HCT116 (cell line): ENCODE measurements at regions not wholly inside any gene's neighbourhood (a gene's known extent, or its start where the extent isn't known, plus 50 kb on each side); places are given as distances from the start of the nearest gene placed in this dataset.
A peak's percentile ranks its signal among the peaks of the same experiment; 100 is the strongest.

Experiments
- ATAC-seq: fragments of 200-7000 bp; cut with Tn5 transposase; 2 replicates; pipeline ENCODE4 v1.9.1; 2020; ENCODE audit warnings: mild to moderate bottlenecking, moderate library complexity
- BruUV-seq: library from RNA; stranded (reverse); fragments of 400-500 nt; replicated peaks from 2 replicates; lab custom pipeline; 2021; lab: Mats Ljungman, UMichigan
- CTCF ChIA-PET: fragments of 300-600 bp; sonication (Branson Sonifier 250); formaldehyde crosslinking; loops from one replicate; lab custom pipeline; 2021; ENCODE audit warnings: antibody characterized with exemption; lab: Charles Lee
- POLR2A ChIA-PET: fragments of 300-600, 350-600 bp; sonication (Branson Sonifier 250); formaldehyde crosslinking; loops from one replicate; lab custom pipeline; 2021; ENCODE audit warnings: antibody characterized with exemption; lab: Charles Lee
- RAD21 ChIA-PET, 2 experiments: fragments of 300-600 bp; sonication (Branson Sonifier 250); formaldehyde crosslinking; loops; one replicate each; lab custom pipeline; 2023; ENCODE audit warnings: low total read pairs in 2 of 2; ENCODE audit not compliant: uncharacterized antibody in 2 of 2, unreplicated experiment in 2 of 2, low non-redundant PET in 1 of 2; lab: Charles Lee
- DNase-seq: peaks from one replicate; pipeline ENCODE4 v3.0.0-alpha.2; 2010; ENCODE audit warnings: low read depth, low spot score
- H2AFZ ChIP-seq: fragments of 200-600 bp; shearing (Covaris generic), sonication (generic); 2 replicates; pipeline ENCODE4 v1.6.1; 2017; ENCODE audit warnings: low read depth, mixed run types, mixed read lengths, antibody characterized with exemption, low read length; ENCODE audit not compliant: poor library complexity, severe bottlenecking
- H3K27ac ChIP-seq: 2 replicates; pipeline ENCODE4 v1.5.1; 2012; ENCODE audit warnings: low read depth, low read length
- H3K27me3 ChIP-seq: fragments of 200-600 bp; sonication (generic); 2 replicates; pipeline ENCODE4 v1.6.1; 2016; ENCODE audit warnings: mixed run types, low read length, mixed read lengths; ENCODE audit not compliant: insufficient read depth
- H3K36me3 ChIP-seq, 2 experiments: fragments of 200-500 bp in 1 of 2; fragments of 200-600 bp in 1 of 2; sonication (Bioruptor generic) in 1 of 2; sonication (generic) in 1 of 2; 2 replicates each; pipeline versions ENCODE4 v1.5.1 to v1.6.1; 2014 to 2016; ENCODE audit warnings: low read length in 2 of 2, inconsistent platforms in 1 of 2, mixed read lengths in 1 of 2, mixed run types in 1 of 2; ENCODE audit not compliant: insufficient read depth in 2 of 2, control insufficient read depth in 1 of 2
- H3K4me1 ChIP-seq, 2 experiments: fragments of 200-600 bp in 1 of 2; sonication (generic) in 1 of 2; 2 replicates each; pipeline versions ENCODE4 v1.5.1 to v1.6.1; 2012 to 2017; ENCODE audit warnings: low read length in 2 of 2, inconsistent platforms in 1 of 2, mild to moderate bottlenecking in 1 of 2, mixed read lengths in 1 of 2, mixed run types in 1 of 2, moderate library complexity in 1 of 2; ENCODE audit not compliant: insufficient read depth in 2 of 2, control insufficient read depth in 1 of 2
- H3K4me2 ChIP-seq: fragments of 200-600 bp; sonication (generic); 2 replicates; pipeline ENCODE4 v1.6.1; 2017; ENCODE audit warnings: mixed run types, low read length, mixed read lengths
- H3K4me3 ChIP-seq, 2 experiments: fragments of 200-600 bp in 1 of 2; sonication (generic) in 1 of 2; replicated peaks in 1 of 2; 2 replicates each; pipeline ENCODE4 v1.5.1; 2011 to 2016; ENCODE audit warnings: low read length in 2 of 2, control low read depth in 1 of 2, low read depth in 1 of 2, mild to moderate bottlenecking in 1 of 2, mixed read lengths in 1 of 2, mixed run types in 1 of 2
- H3K79me2 ChIP-seq: fragments of 200-600 bp; sonication (generic); 2 replicates; pipeline ENCODE4 v1.6.1; 2017; ENCODE audit warnings: mild to moderate bottlenecking, mixed run types, low read length, moderate library complexity, mixed read lengths; ENCODE audit not compliant: insufficient read depth
- H3K9ac ChIP-seq: fragments of 200-600 bp; sonication (generic); 2 replicates; pipeline ENCODE4 v1.6.1; 2016; ENCODE audit warnings: low read length, mixed read lengths
- H3K9me2 ChIP-seq: fragments of 200-600 bp; sonication (generic), shearing (Covaris generic); 2 replicates; pipeline ENCODE4 v1.6.1; 2017; ENCODE audit warnings: mixed run types, mild to moderate bottlenecking, moderate library complexity; ENCODE audit not compliant: insufficient read depth
- H3K9me3 ChIP-seq, 2 experiments: fragments of 200-500 bp in 1 of 2; fragments of 200-600 bp in 1 of 2; sonication (Bioruptor generic) in 1 of 2; sonication (generic) in 1 of 2; 2 replicates each; pipeline ENCODE4 v1.6.1; 2014 to 2017; ENCODE audit warnings: low read length in 2 of 2, mixed read lengths in 2 of 2, inconsistent platforms in 1 of 2, low read depth in 1 of 2, mild to moderate bottlenecking in 1 of 2, mixed run types in 1 of 2, moderate library complexity in 1 of 2; ENCODE audit not compliant: control insufficient read depth in 1 of 2, insufficient read depth in 1 of 2
- H4K20me1 ChIP-seq: fragments of 200-600 bp; sonication (generic), shearing (Covaris generic); 2 replicates; pipeline ENCODE4 v1.6.1; 2017; ENCODE audit warnings: mixed run types, mild to moderate bottlenecking, moderate library complexity; ENCODE audit not compliant: insufficient read depth
- CBX3 ChIP-seq: IDR thresholded peaks from 2 replicates; pipeline ENCODE4 v1.6.1; 2012; ENCODE audit warnings: low read depth
- CTCF ChIP-seq, 3 experiments: fragments of 200-600 bp in 1 of 3; sonication (generic) in 1 of 3; IDR thresholded peaks in 2 of 3; conservative IDR thresholded peaks in 1 of 3; 2 replicates each; pipeline ENCODE4 v1.5.1; 2012 to 2017; ENCODE audit warnings: low read depth in 2 of 3, low read length in 2 of 3, antibody characterized with exemption in 1 of 3, borderline replicate concordance in 1 of 3, control low read depth in 1 of 3, mild to moderate bottlenecking in 1 of 3, mixed read lengths in 1 of 3, mixed run types in 1 of 3, moderate library complexity in 1 of 3; ENCODE audit not compliant: insufficient read depth in 1 of 3
- FOSL1 ChIP-seq: IDR thresholded peaks from 2 replicates; pipeline ENCODE4 v1.6.1; 2012; ENCODE audit warnings: low read depth
- JUND ChIP-seq: IDR thresholded peaks from 2 replicates; pipeline ENCODE4 v1.6.1; 2012
- MAX ChIP-seq: IDR thresholded peaks from 2 replicates; pipeline ENCODE4 v1.6.1; 2012
- POLR2A ChIP-seq: IDR thresholded peaks from 2 replicates; pipeline ENCODE4 v1.7.0; 2011; ENCODE audit warnings: borderline replicate concordance; ENCODE audit not compliant: insufficient read depth, insufficient read length; ENCODE audit errors: extremely low read depth
- REST ChIP-seq: IDR thresholded peaks from 2 replicates; pipeline ENCODE4 v1.6.1; 2012; ENCODE audit warnings: low read depth
- SP1 ChIP-seq: IDR thresholded peaks from 2 replicates; pipeline ENCODE4 v1.6.1; 2012; ENCODE audit warnings: low read depth
- ZBTB33 ChIP-seq: IDR thresholded peaks from 2 replicates; pipeline ENCODE4 v1.6.1; 2011; ENCODE audit warnings: mild to moderate bottlenecking, low read length, moderate library complexity; ENCODE audit not compliant: insufficient replicate concordance; ENCODE audit errors: extremely low read depth
- intact Hi-C: fragments of 100-400 bp; cut with micrococcal nuclease; formaldehyde crosslinking; loops from 2 replicates; pipeline ENCODE4 v1.10.0; 2022

- no peak overlapping the region for H2AFZ ChIP-seq
- H3K9me2 ChIP-seq = no peaks in the 10 kb centered on the region
- H3K9ac ChIP-seq = no peak overlapping the region
- DNase-seq (no peak), ATAC-seq (no peak)
- no peaks in the 10 kb centered on the region for H4K20me1 ChIP-seq
- TF ChIP-seq FOSL1 = peak; percentile 16; the same call in 1 of the 2 replicates
- no peak for TF ChIP-seq REST
- TF ChIP-seq SP1 = 0 out of 2 replicates have a peak, but pooled peaks have one; percentile 17
- peak; percentile 33; the same call in 1 of the 2 replicates for TF ChIP-seq JUND
- H3K4me3 ChIP-seq = no peak overlapping the region
- H3K4me2 ChIP-seq = no peak overlapping the region
- no peaks in the 10 kb centered on the region for H3K9me3 ChIP-seq
- H3K27me3 ChIP-seq = no peaks in the 10 kb centered on the region
- RAD21 ChIA-PET = no interaction called here
- H3K36me3 ChIP-seq = no peaks in the 10 kb centered on the region
- intact Hi-C loops = no loop called here
- H3K79me2 ChIP-seq = no peaks in the 10 kb centered on the region
- H3K27ac ChIP-seq = no peak overlapping the region
- H3K4me1 ChIP-seq = peaks cover 0 to 10% of the 10 kb centered on the region in 2 experiments; a peak in 2 of 4 replicates
- BruUV-seq = no TSS peak
- POLR2A ChIA-PET = no interaction called here
- CTCF ChIA-PET = interaction anchor here (0.7 kb wide), 1 partner anchor 9 kb away, joined by 3 read pairs; no protein-coding TSS in a partner anchor
Observed at GRCh38 chr10:4331150-4331549, 494.9 kb upstream of the AKR1E2 start.

- no peaks in the 10 kb centered on the region for H3K9me2 ChIP-seq
- H2AFZ ChIP-seq = no peak overlapping the region
- ChIA-PET POLR2A (no interaction called here), RAD21 (no interaction called here), CTCF (interaction anchor here (0.7 kb wide), 1 partner anchor 9 kb away, joined by 3 read pairs; no protein-coding TSS in a partner anchor)
- no peak for DNase-seq
- no peaks in the 10 kb centered on the region for H3K27me3 ChIP-seq
- H3K27ac ChIP-seq = no peak overlapping the region
- no peaks in the 10 kb centered on the region for H3K9me3 ChIP-seq
- H3K36me3 ChIP-seq = no peaks in the 10 kb centered on the region
- no peak overlapping the region for H3K9ac ChIP-seq
- H3K4me3 ChIP-seq = no peak overlapping the region
- no TSS peak for BruUV-seq
- H4K20me1 ChIP-seq = no peaks in the 10 kb centered on the region
- no peaks in the 10 kb centered on the region for H3K79me2 ChIP-seq
- no peak overlapping the region for H3K4me2 ChIP-seq
- intact Hi-C loops = no loop called here
- H3K4me1 ChIP-seq = peaks cover 0 to 10% of the 10 kb centered on the region in 2 experiments; a peak in 2 of 4 replicates
- no peak for ATAC-seq
- TF ChIP-seq CBX3 (no peak), POLR2A (no peak), MAX (no peak), ZBTB33 (no peak), CTCF (IDR thresholded peaks at IDR 0.05 in 2 of 3, conservative IDR thresholded peaks at IDR 0.05 in 1 of 3; ENCODE audit: borderline replicate concordance in 1 of 3, insufficient read depth in 1 of 3, low read depth in 2 of 3, low read length in 2 of 3) (no peak)
Observed at GRCh38 chr10:4330636-4331035, 495.4 kb upstream of the AKR1E2 start.
